H9 (cell line): ENCODE measurements at regions not wholly inside any gene's neighbourhood (a gene's known extent, or its start where the extent isn't known, plus 50 kb on each side); places are given as distances from the start of the nearest gene placed in this dataset.

Experiments used
- DNase-seq: peaks from one replicate; pipeline ENCODE4 v3.0.0-alpha.2; 2017
- H2AFZ ChIP-seq: one replicate; pipeline ENCODE4 v1.6.1; 2013; ENCODE audit warnings: mild to moderate bottlenecking, low read length, control low read depth, moderate library complexity
- H2AK5ac ChIP-seq: 2 replicates; pipeline ENCODE4 v1.6.1; 2013; ENCODE audit warnings: low read length, control low read depth, mixed read lengths; ENCODE audit not compliant: insufficient read length
- H2BK120ac ChIP-seq: one replicate; pipeline ENCODE4 v1.6.1; 2013; ENCODE audit warnings: low read depth, mild to moderate bottlenecking, low read length, control low read depth, inconsistent platforms; ENCODE audit not compliant: poor library complexity, severe bottlenecking
- H2BK12ac ChIP-seq: 2 replicates; pipeline ENCODE4 v1.6.1; 2013; ENCODE audit warnings: low read length, control low read depth, mixed read lengths, low read depth; ENCODE audit not compliant: insufficient read length
- H2BK15ac ChIP-seq: 2 replicates; pipeline ENCODE4 v1.6.1; 2013; ENCODE audit warnings: low read depth, low read length, control low read depth
- H2BK20ac ChIP-seq: one replicate; pipeline ENCODE4 v1.6.1; 2013; ENCODE audit warnings: low read depth, mild to moderate bottlenecking, low read length, control low read depth, inconsistent platforms; ENCODE audit not compliant: poor library complexity, severe bottlenecking
- H2BK5ac ChIP-seq: 2 replicates; pipeline ENCODE4 v1.6.1; 2013; ENCODE audit warnings: low read length, control low read depth, mixed read lengths; ENCODE audit not compliant: insufficient read length
- H3K14ac ChIP-seq: 2 replicates; pipeline ENCODE4 v1.6.1; 2013; ENCODE audit warnings: low read length, control low read depth; ENCODE audit not compliant: insufficient read depth
- H3K18ac ChIP-seq: 2 replicates; pipeline ENCODE4 v1.6.1; 2013; ENCODE audit warnings: low read depth, mild to moderate bottlenecking, mixed read lengths, low read length, control low read depth; ENCODE audit not compliant: insufficient read length
- H3K23ac ChIP-seq: 2 replicates; pipeline ENCODE4 v1.6.1; 2013; ENCODE audit warnings: low read length, control low read depth, mixed read lengths, low read depth; ENCODE audit not compliant: insufficient read length
- H3K23me2 ChIP-seq: 2 replicates; pipeline ENCODE4 v1.6.1; 2013; ENCODE audit warnings: low read depth, mild to moderate bottlenecking, mixed read lengths, low read length, control low read depth; ENCODE audit not compliant: insufficient read length, poor library complexity, severe bottlenecking
- H3K27ac ChIP-seq: 2 replicates; pipeline ENCODE4 v1.5.1; 2013; ENCODE audit warnings: low read length, control low read depth, mixed read lengths, low read depth; ENCODE audit not compliant: insufficient read length
- H3K27me3 ChIP-seq: 2 replicates; pipeline ENCODE4 v1.6.1; 2013; ENCODE audit warnings: low read length, control low read depth, inconsistent platforms; ENCODE audit not compliant: insufficient read depth
- H3K4ac ChIP-seq: 2 replicates; pipeline ENCODE4 v1.6.1; 2013; ENCODE audit warnings: low read depth, mild to moderate bottlenecking, control low read depth, inconsistent platforms, low read length, moderate library complexity
- H3K4me1 ChIP-seq: 2 replicates; pipeline ENCODE4 v1.6.1; 2013; ENCODE audit warnings: low read length, control low read depth, inconsistent platforms; ENCODE audit not compliant: insufficient read depth
- H3K4me2 ChIP-seq: 2 replicates; pipeline ENCODE4 v1.6.1; 2013; ENCODE audit warnings: low read length, control low read depth, mixed read lengths; ENCODE audit not compliant: insufficient read length, insufficient read depth
- H3K56ac ChIP-seq: 2 replicates; pipeline ENCODE4 v1.6.1; 2013; ENCODE audit warnings: low read depth, mild to moderate bottlenecking, mixed read lengths, low read length, control low read depth; ENCODE audit not compliant: insufficient read length
- H3K79me1 ChIP-seq: 2 replicates; pipeline ENCODE4 v1.6.1; 2013; ENCODE audit warnings: low read depth, mild to moderate bottlenecking, moderate library complexity, low read length, control low read depth, inconsistent platforms; ENCODE audit not compliant: insufficient read depth, poor library complexity, severe bottlenecking
- H3K79me2 ChIP-seq: 2 replicates; pipeline ENCODE4 v1.6.1; 2013; ENCODE audit warnings: low read length, control low read depth, inconsistent platforms; ENCODE audit not compliant: insufficient read depth
- H3K9ac ChIP-seq: 2 replicates; pipeline ENCODE4 v1.6.1; 2013; ENCODE audit warnings: low read length, control low read depth, mixed read lengths; ENCODE audit not compliant: insufficient read length; ENCODE audit errors: extremely low read depth
- H3K9me3 ChIP-seq: one replicate; pipeline ENCODE4 v1.6.1; 2013; ENCODE audit warnings: low read depth, low read length, inconsistent platforms; ENCODE audit not compliant: control insufficient read depth
- H3T11ph ChIP-seq: one replicate; pipeline ENCODE4 v1.6.1; 2013; ENCODE audit warnings: mild to moderate bottlenecking, low read length, control low read depth, inconsistent platforms
- H4K20me1 ChIP-seq: one replicate; pipeline ENCODE4 v1.6.1; 2013; ENCODE audit not compliant: control insufficient read depth, insufficient read length, insufficient read depth
- H4K5ac ChIP-seq: 2 replicates; pipeline ENCODE4 v1.6.1; 2013; ENCODE audit warnings: low read depth, mild to moderate bottlenecking, mixed read lengths, low read length, control low read depth; ENCODE audit not compliant: insufficient read length
- H4K8ac ChIP-seq: replicated peaks from 2 replicates; pipeline ENCODE4 v1.6.1; 2013; ENCODE audit warnings: low read length, control low read depth, mixed read lengths, low read depth; ENCODE audit not compliant: insufficient read length
- H4K91ac ChIP-seq: 2 replicates; pipeline ENCODE4 v1.6.1; 2013; ENCODE audit warnings: low read depth, mild to moderate bottlenecking, moderate library complexity, mixed read lengths, low read length, control low read depth; ENCODE audit not compliant: insufficient read length
- H3K27ac Mint-ChIP-seq, 3 experiments: 2 replicates in 2 of 3; 3 replicates in 1 of 3; pipeline ENCODE4 v1.8.0; 2020 to 2021; ENCODE audit warnings: mixed read lengths in 3 of 3, mild to moderate bottlenecking in 1 of 3, moderate library complexity in 1 of 3
- H3K27me3 Mint-ChIP-seq: 2 replicates; pipeline ENCODE4 v1.8.0; 2021; ENCODE audit warnings: low read depth, mild to moderate bottlenecking, moderate library complexity, mixed read lengths
- H3K36me3 Mint-ChIP-seq, 3 experiments: 2 replicates in 2 of 3; 3 replicates in 1 of 3; pipeline ENCODE4 v1.8.0; 2020 to 2021; ENCODE audit warnings: low read depth in 3 of 3, mixed read lengths in 3 of 3; ENCODE audit not compliant: insufficient read depth in 1 of 3
- H3K4me1 Mint-ChIP-seq, 2 experiments: 2 replicates each; pipeline ENCODE4 v1.8.0; 2020; ENCODE audit warnings: mixed read lengths in 2 of 2
- H3K4me3 Mint-ChIP-seq, 2 experiments: 2 replicates in 1 of 2; 3 replicates in 1 of 2; pipeline ENCODE4 v1.8.0; 2020 to 2021; ENCODE audit warnings: mild to moderate bottlenecking in 2 of 2, mixed read lengths in 2 of 2, moderate library complexity in 1 of 2
- H3K9me3 Mint-ChIP-seq, 2 experiments: 2 replicates in 1 of 2; 3 replicates in 1 of 2; pipeline ENCODE4 v1.8.0; 2020; ENCODE audit warnings: mild to moderate bottlenecking in 2 of 2, mixed read lengths in 2 of 2, moderate library complexity in 1 of 2
- CTCF ChIP-seq: fragments of 200-600 bp; sonication (generic); conservative IDR thresholded peaks from 3 replicates; pipeline ENCODE4 v1.8.0; 2021; ENCODE audit warnings: antibody characterized with exemption, mild to moderate bottlenecking
- WGBS: extraction: QIAGEN DNeasy Blood & Tissue Kit; methylation state at CpG from one replicate; pipeline ENCODE4 v1.1.7; 2013; ENCODE audit warnings: missing lambda C conversion rate, low lambda C conversion rate, mixed read lengths; ENCODE audit not compliant: insufficient read length; ENCODE audit errors: extremely low coverage; 5-methylcytosine and 5-hydroxymethylcytosine counted together

- Histone ChIP-seq H4K91ac (no peak overlapping the region), H2AK5ac (no peak overlapping the region), H4K5ac (no peak overlapping the region), H3K79me1 (no peaks in the 10 kb centered on the region), H3T11ph (no peak overlapping the region), H3K27ac (no peak overlapping the region), H2BK20ac (no peak overlapping the region), H3K9me3 (no peaks in the 10 kb centered on the region), H4K20me1 (no peaks in the 10 kb centered on the region), H3K4me2 (no peak overlapping the region), H3K9ac (no peak overlapping the region), H2BK15ac (no peak overlapping the region), H2BK12ac (no peak overlapping the region), H2AFZ (no peak overlapping the region), H2BK5ac (no peak overlapping the region), H2BK120ac (no peak overlapping the region), H3K56ac (no peak overlapping the region), H3K23ac (no peak overlapping the region), H3K79me2 (no peaks in the 10 kb centered on the region), H3K4ac (no peak overlapping the region), H3K27me3 (no peaks in the 10 kb centered on the region), H3K18ac (no peak overlapping the region), H3K23me2 (no peaks in the 10 kb centered on the region), H4K8ac (no peak overlapping the region), H3K4me1 (no peaks in the 10 kb centered on the region), H3K14ac (no peak overlapping the region)
- Mint-ChIP-seq H3K4me1 (peaks cover 3 to 4% of the 10 kb centered on the region in 2 experiments), H3K36me3 (no peaks in the 10 kb centered on the region), H3K4me3 (no peak overlapping the region), H3K27me3 (no peaks in the 10 kb centered on the region), H3K9me3 (no peaks in the 10 kb centered on the region), H3K27ac (no peak overlapping the region)
- WGBS, result no CpG with 5 or more reads among the region's 1 CpG
- TF ChIP-seq CTCF, result no peak
- DNase-seq, result no peak
These were observed 395.2 kb downstream of the TFEC start for GRCh38 chr7:115635376-115635775.
